GM13976 (cell line): ENCODE measurements at regions not wholly inside any gene's neighbourhood (a gene's known extent, or its start where the extent isn't known, plus 50 kb on each side); places are given as distances from the start of the nearest gene placed in this dataset.

Source experiments
- DNase-seq: peaks from one replicate; pipeline ENCODE4 v3.0.0; 2012; ENCODE audit warnings: low spot score
- in situ Hi-C: fragments of 300-500 bp; cut with MboI; formaldehyde crosslinking; loops from one replicate; pipeline ENCODE4 v1.12.0; 2022; ENCODE audit warnings: low sequenced_read_pairs, mixed read lengths, inconsistent platforms; ENCODE audit not compliant: unreplicated experiment
- TF ChIP-seq, protein P1 (sequence below): IDR thresholded peaks from 2 replicates; pipeline ENCODE4 v1.5.1; 2012; ENCODE audit warnings: borderline replicate concordance, mild to moderate bottlenecking; ENCODE audit not compliant: insufficient read depth; ENCODE audit errors: extremely low read depth, missing control alignments, control extremely low read depth

GRCh38 chr5:93904917-93905316 lies 163.5 kb upstream of the POU5F2 start:
- DNase-seq = no peak
- in situ Hi-C loops = loop anchor here (25.0 kb wide), 1 partner anchor 318 kb away; the partner anchor contains the start of genes NR2F1 and NR2F1-AS1
- TF ChIP-seq, protein P1, sequence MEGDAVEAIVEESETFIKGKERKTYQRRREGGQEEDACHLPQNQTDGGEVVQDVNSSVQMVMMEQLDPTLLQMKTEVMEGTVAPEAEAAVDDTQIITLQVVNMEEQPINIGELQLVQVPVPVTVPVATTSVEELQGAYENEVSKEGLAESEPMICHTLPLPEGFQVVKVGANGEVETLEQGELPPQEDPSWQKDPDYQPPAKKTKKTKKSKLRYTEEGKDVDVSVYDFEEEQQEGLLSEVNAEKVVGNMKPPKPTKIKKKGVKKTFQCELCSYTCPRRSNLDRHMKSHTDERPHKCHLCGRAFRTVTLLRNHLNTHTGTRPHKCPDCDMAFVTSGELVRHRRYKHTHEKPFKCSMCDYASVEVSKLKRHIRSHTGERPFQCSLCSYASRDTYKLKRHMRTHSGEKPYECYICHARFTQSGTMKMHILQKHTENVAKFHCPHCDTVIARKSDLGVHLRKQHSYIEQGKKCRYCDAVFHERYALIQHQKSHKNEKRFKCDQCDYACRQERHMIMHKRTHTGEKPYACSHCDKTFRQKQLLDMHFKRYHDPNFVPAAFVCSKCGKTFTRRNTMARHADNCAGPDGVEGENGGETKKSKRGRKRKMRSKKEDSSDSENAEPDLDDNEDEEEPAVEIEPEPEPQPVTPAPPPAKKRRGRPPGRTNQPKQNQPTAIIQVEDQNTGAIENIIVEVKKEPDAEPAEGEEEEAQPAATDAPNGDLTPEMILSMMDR = no peak

GRCh38 chr5:93902288-93902687 lies 160.9 kb upstream of the POU5F2 start:
- TF ChIP-seq, protein P1 = no peak
- no peak for DNase-seq
- in situ Hi-C loops = loop anchor here (25.0 kb wide), 1 partner anchor 315 kb away; the partner anchor contains the start of genes NR2F1 and NR2F1-AS1

DNA sequence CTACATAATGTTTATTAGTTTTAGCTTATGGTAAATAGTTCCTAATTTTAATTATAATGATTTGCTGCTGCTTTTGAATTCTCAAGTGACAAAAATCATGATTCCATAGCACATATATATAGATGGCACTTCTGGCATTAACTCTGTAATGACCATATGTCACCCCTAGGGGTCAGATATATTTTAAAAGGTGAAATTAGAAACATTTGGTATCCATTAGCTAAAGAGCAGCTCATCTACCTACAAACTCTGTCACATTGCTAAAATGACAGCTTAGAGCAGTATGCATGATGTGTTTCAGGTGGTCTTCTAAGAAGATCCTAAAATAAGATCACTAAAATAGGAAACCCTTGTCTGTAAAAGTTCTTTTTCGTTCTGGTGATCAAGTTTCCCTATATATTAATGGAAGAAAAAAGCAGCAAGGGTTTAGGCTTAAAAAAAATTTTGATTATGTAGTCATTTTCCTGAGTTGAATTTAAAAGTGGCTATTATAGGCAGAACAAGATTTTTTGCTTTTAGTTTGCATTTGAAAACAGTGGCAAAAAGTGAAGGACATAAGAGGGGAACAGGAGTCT lies 157.7 kb upstream of the POU5F2 start:
- peak; percentile 3 for DNase-seq
- TF ChIP-seq, protein P1 = peak; percentile 24
- in situ Hi-C loops = no loop called here

DNA sequence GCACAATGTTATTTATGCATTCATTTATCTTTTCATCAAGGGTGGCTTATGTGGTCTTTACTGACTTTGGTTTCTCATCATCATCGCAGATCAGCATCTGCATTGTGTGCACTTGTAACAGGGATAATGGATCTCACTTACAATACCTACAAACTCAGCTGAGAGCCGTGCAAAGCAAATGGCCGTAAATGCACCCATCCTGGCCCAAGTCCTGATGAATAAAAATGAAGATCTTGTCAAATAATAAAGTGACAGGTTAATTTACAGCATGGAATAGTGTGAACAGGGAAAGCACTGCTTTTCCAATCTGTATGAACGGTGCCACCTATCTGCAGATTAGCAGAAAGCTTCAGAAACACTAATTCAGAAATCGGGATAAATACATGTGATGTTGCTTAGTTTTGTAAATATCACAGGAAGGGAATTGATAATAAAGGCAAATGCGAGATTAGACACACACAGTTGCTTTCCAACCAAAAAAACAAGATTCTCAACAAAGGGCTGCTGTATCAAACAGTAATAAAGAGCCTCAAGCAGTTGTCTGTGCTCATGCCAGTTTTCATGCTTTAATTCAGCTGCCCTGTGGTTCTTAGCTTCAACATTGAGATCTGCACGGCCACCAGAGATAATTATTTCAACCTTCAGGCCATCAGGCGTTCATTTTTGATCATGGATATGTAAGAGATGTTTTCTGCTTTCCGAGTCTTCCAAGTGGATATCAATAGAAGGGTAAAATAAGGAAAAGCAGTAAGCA lies 153.4 kb upstream of the POU5F2 start:
- in situ Hi-C loops = no loop called here
- DNase-seq = no peak

DNA sequence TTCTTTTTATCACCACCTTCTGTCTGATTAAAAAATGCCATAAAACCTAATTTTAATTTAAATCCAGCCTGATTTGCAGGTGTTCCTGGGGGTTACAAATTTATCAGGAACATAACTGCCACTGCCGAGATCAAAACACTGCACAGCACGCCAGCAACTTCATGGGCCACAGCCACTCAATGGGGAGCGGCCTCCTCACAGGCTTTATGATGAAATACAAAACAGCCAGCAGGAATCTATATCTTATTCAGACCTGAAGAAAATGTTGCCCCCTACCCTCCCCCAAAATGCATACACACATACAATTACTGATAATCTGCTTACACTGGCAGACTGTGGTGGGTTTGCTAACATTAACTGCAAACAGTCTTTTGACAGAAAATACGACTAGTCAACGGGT lies 151.7 kb upstream of the POU5F2 start:
- in situ Hi-C loops = no loop called here
- TF ChIP-seq, protein P1 = no peak
- DNase-seq = no peak

More for the DNA sequence above, 153.4 kb upstream of the POU5F2 start:
- TF ChIP-seq, protein P1 = peak; percentile 41

GRCh38 chr5:93892481-93892880 lies 151.1 kb upstream of the POU5F2 start:
- TF ChIP-seq, protein P1 = no peak

More at GRCh38 chr5:93892481-93892880, 151.1 kb upstream of the POU5F2 start:
- in situ Hi-C loops = no loop called here
- DNase-seq = no peak
